ENCODE measurements at regions not wholly inside any gene's neighbourhood (a gene's known extent, or its start where the extent isn't known, plus 50 kb on each side); places are given as distances from the start of the nearest gene placed in this dataset.

DNA sequence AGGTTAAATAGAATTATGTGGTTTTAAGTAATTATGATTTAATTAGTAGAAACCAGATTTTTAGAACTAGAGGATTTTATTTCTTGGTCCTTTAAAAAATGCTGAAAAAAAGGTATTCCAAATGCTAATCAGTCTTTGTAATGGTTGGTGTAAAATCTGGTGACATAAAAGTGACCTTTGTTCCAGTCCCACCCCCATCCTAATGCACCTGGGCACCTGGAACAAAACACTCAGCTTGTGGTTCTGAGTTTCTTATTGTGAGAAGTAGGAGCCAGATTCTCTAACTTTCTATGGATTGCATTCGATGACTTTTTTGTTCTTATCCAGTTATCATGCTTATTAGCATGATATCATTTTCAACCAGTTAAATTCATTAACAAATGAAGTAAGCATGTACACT, 115.1 kb upstream of the CTNND2 start:
- no peak for TF ChIP-seq POLR2A (IDR thresholded peaks at IDR 0.05; ENCODE audit: low read length)
- TF ChIP-seq GATA1 (IDR thresholded peaks at IDR 0.05; ENCODE audit: low read depth, low read length): no peak
